NCI-H1092 treated with DMSO at 0.1 percent for 48 hours (cell line): ENCODE measurements at regions not wholly inside any gene's neighbourhood (a gene's known extent, or its start where the extent isn't known, plus 50 kb on each side); places are given as distances from the start of the nearest gene placed in this dataset.

Experiments used
- DNase-seq: peaks from one replicate; lab custom pipeline; 2025; lab: John Stamatoyannopoulos, UW

DNA sequence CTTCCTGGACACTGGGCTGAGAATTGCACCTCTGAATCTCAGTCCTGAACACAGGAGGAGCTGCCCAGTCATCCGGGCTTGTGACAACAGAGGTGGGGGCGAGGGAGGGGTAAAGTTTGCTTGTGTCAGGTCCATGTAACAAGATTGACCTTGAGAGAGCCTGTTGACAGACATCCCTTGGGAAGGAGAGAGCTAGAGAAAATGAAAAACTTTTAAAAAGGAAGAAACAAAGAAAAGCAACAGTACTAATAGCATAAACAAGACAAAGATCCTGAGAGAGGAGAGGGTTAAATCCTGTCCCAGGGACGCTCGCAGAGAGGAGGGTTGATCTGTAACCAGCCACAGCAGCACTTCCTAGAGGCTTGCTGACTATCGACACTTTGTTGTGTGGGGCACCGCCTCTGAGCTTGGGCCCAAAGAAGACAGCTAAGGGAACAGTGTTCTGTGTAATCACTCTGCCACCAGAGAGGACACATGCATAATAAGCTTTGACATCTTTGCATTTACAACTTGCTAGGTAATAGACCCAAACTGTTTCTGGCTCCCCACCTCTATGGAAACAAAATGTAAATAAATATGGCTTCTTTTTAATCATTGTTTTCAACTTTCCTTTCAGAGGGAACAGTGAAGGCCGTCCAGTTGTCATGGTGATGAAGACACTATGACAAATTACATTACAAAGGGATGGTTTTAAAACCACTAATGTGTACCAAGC, 363.7 kb downstream of the CSNK1G3 start:
- no peak for DNase-seq

DNA sequence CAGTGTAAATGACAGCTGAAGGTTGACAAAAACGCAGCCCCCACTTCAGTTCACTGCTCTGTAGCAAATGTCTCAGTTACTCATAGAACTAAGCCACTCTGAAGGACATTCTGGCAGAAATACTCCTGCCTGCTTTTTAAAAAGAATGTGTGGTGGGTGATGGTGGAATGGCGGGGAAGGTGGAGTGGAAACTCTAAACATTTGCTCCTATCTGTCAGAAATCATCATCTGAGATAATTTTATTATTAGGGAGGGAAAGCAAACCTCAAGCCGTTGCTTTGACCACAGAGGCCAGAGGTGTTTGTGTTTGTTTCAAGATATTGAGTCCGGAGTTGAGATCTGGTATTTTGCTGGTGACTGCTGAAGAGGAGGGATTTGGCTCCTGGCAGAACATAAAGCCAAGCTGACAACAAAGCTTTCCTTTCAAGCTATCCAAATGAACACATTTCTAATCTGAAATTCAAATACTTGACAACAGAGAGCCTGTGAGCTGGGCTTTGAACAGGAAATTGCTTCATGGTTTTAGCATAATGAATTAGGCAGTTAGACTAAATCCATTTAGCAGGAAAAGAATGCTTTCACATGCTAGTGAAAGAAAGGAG, 362.7 kb downstream of the CSNK1G3 start:
- peak; percentile 37 for DNase-seq

DNA sequence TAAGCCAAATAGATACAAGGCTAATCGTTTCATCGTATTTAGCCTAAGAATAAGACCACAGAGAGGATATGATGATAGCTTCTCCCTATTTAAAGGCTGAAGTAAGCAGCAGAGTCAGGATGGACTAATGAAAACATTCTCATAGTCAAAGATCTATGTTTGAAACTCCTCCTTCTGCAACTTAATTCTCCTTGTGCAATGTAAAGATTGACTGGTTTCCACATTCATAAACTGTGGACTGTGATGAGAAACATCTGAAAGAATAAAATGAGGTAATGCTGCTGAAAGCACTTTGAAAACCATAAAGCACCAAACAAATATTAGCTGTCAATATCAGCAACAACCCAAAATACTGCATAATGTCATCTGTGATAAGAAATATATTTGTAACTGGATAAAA, 361.9 kb downstream of the CSNK1G3 start:
- no peak for DNase-seq

DNA sequence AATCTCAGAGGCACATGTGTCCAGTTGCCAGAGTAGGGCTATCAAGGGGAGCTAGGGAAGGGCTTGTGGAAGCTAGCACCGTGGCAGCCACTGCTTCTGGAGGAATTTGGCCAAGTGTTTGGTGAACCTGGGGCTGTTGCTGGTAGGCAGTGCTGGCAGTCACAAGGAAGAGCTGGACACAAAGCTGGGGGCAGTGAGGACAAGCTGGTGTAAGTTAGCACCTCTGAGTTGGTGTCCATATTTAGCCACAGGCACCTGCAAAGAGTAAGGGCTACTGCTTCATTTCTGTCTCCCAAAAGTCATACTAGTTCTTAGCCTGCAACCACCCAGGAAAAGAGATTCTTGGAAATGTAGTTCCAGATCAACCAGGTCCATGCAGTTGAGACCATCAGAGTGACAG, 359.4 kb downstream of the CSNK1G3 start:
- no peak for DNase-seq

DNA sequence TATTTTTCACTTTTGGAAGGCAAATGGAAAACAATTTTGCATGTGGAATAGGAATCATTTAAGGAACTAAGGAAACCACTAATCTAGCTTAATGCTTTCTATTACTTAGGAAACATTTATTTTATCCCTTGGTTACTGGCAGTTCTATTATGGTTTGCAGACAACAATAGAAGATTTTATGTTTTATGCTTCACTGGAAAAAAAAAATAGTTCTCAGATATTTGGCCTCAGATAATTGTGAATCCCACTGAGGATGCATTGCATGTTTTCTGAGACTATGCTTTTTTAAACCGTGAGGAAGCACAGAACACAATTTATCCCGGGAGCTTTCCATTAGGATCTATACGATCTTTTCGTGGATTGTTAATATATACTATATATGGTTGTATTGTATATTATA, 356.9 kb downstream of the CSNK1G3 start:
- no peak for DNase-seq

DNA sequence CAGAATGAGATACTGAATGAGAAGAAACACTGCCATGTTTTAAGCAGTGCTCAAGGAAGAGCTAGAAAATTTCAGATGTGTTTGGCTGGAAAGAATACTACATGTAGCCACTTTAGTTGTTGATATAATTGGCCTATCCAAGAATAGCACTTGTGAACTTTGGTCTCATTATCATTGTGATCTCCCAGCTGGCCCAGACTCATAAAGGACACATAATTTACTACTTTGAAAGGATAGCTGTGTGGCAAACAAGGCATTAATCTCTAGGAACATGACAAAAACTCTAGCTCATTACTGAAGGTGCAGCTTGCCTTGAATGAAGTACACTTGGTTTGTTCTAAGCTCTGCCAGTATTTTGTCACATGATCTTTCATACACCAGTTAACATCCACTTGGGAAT, 356.3 kb downstream of the CSNK1G3 start:
- peak; percentile 9 for DNase-seq

DNA sequence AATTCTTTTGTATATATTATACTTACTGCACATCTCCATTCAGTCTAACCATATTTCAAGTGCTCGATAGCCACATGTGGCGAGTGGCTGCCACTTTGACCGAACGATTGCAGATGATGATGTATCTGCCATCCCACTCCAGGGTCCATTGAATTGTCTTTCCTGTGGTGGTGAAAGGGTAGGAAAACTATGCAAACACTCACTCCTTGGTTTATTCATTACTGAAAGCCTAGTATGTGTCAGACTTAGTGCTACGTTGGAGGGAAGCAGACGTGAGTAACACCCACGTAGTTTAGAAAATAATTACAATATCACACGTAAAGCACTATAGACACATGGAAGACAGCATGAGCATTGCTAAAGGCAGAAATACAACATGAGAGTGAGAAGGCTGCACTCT, 353.7 kb downstream of the CSNK1G3 start:
- DNase-seq: no peak

DNA sequence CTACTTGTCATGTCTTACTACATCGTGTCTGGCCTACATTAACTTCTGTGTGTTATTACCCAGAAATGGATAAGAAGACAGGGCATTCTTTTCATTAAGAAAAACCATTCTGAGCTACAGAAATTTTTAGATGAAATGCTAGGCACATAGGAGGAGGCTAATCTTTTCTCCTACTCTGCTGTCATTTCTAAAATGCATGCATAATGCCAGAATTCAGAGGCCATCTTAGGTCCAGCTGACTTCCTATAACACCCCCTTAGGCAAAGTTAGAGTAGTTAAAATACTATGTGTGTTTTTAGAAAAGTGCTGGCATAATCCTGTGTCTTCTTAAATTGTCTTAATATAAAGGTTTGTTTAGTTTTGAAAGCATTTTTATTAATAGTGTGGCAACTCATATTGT, 352.6 kb downstream of the CSNK1G3 start:
- no peak for DNase-seq

DNA sequence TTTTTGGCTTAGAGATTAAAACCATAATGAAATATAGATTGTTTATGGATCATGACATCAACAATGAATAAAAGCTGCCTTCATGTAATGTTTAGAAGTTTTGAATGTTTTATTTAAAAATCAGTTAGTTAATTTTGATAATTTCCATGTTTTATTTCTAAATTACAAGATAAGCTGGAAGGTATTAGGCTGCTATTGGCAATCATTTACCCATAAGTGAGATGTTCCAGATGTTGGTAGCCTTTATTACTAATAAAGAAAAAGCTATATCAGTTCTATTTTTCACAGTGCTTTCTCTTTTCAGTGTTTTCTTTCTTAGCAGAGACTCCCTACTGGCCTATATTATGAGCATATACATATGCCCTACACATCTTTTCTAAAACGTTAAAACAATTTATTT, 347.0 kb downstream of the CSNK1G3 start:
- no peak for DNase-seq

DNA sequence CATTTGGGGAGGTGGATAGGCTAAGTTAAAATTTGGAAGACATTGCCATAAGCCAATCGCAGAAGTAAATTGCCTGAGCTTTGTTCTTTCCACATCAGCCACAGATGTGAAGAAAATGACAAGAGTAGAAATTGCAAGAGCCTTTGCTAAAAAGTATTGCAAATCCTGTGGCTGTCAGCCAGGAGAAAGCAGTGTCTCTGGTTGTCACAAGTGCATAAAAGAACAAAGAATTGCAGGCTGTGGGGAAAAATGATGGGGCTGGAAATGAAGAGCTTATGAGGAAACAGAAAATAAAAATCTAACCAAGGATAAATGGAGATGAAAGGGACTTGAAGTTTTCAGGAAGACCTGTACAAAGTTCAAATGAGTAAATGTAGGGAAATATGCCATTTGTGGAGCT, 344.8 kb downstream of the CSNK1G3 start:
- DNase-seq: no peak

DNA sequence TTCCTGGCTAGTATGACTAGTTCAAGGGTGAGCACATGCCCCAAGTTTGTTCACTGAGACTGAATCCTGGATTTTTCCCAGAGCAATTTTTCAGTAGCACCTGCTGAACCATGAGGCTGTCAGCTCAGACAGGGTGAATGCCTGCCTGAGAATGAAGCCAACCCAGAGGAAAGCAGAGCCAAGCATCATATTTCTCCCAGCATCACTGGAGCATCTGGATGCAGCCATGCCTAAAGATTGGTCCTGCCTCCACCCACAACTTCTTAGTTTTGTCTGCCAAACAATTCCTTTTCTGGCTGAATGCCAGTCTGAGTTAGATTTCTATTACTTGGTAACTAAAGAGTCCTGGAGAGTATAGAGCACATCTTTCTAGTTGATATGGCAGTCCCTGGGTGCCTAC, 343.6 kb downstream of the CSNK1G3 start:
- no peak for DNase-seq

DNA sequence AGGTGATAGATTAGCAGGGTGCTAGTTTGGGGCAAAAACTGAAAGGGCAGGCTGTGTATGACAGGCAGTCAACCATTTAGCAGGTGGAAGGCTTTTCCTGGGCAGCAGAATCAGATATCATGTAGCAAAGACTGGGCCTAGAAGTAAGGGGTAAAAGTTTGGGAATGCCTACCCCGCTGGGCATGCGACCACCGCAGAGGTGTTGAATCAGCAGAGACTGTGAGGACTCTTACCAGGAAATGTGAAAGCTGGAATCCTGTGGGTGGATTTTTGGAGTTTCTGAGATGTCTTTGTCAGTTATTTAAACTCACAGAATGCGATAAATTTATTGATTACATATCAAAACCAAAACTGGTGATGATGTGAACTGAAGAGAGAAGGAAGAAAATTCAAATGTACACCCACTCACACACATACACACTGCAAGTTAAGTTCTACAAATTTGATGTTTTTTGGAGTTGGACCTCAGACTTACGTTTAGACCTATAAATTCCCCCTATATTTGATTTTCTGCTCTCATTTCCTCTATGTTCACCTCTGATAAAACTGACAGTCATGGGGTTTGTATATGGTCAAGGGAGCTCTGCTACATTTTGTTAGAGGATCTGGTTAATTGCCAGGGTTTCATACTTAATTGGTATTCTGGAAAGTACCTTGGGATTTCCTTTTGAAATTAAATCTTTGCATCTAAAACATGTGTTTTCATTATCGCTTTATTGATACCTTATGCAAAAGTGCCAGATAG, 333.6 kb downstream of the CSNK1G3 start:
- no peak for DNase-seq

DNA sequence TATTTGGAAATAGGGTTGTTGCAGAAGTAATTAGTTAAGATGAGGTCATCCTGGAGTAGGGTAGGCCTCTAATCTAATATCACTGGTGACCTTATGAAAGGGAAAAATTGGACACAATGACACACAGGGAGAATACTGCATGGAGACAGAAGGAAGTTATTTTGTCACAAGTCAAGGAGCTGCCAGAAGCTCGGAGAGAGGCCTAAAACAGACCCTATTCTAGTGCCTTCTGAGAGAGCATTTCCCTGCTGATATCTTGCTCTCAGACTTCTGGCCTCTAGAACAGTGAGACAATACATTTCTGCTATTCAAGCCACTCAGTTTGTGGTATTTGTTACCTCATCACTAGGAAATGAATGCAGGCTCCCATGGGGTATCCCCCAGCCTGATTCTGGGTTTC, 332.9 kb downstream of the CSNK1G3 start:
- no peak for DNase-seq

DNA sequence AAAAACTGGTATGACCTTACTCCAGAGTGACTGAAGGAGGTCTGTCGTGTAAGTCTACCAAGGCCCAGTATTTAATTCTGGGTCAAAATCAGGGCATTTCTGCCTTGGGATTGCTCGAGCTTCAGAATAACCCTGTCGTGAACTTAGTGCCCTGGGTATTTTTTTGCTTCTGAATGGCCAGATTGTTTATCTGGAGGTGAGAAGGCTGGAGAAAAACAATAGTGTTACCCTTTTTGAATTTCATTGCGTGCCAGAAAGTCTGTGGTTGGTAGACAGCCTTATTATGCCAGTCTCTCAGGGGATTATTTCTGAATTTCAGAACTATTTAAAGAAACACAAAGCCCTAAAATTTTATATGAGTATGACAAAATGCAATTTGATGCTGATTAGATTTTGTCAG, 323.4 kb downstream of the CSNK1G3 start:
- no peak for DNase-seq

DNA sequence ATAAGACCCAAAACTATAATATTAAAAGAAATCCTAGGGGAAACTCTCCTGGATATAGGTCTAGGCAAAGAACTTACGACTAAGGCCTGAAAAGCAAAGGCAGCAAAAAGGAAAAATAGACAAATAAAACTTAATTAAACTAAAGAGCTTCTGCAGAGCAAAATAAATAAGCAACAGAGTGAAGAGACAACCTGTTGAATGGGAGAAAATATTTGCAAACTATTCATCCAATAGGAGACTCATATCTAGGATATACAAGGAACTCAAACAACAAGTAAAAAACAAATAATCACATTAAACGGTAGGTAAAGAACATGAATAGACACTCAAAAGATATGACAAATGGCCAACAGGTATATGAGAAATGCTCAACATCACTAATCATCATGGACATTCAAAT, 318.6 kb downstream of the CSNK1G3 start:
- no peak for DNase-seq

DNA sequence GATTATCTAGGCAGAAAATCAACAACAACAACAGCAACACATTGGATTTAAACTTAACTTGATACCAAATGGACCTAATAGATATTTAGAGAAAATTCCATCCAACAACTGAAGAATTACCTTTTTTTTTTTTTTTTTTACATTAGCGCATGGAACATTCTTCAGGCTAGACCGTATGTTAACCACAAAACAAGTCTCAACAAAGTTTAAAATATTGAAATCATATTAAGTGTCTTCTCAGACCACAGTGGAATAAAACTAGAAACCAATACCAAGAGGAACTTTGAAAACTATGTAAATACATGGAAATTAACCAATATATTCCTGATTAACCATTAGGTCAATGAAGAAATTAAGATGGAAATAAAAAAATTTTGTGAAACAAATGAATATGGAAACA, 315.8 kb downstream of the CSNK1G3 start:
- no peak for DNase-seq

DNA sequence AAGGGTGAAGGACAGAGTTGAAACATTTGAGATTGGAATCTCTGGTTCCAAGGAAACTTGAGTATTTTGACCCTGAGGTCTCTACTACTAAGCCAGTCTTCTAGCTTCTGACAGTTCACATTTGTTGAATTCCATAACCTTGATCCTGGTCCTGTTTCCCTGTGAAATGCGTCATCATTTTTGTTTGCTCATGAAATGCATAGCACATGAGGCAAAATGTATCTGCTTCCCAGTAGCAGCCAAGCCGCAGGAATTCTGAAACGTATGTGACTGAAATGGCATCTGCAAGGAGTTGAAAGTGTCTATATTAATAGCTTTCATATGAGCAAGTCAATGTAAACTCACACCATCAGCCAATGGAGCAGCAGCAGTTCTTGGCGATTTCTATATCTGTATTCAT, 307.9 kb downstream of the CSNK1G3 start:
- no peak for DNase-seq

DNA sequence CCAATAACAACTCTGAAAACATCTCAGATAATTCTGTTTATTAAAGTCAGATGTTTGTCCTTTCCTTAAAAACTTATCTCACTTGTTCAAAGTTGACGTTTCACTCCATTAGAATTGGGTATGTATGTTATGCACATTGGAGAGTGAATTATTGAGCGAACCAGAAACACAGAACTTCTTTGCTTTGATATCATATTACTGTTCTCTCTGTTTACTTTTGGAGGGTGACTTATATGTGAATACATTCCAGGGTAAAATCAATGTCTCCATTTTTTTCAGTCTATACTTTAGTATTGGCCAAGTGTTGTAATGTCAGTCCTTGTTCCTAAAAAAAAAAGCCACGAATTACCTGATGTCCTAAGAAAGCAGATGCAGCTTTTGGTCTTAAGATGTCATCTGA, 307.4 kb downstream of the CSNK1G3 start:
- no peak for DNase-seq

DNA sequence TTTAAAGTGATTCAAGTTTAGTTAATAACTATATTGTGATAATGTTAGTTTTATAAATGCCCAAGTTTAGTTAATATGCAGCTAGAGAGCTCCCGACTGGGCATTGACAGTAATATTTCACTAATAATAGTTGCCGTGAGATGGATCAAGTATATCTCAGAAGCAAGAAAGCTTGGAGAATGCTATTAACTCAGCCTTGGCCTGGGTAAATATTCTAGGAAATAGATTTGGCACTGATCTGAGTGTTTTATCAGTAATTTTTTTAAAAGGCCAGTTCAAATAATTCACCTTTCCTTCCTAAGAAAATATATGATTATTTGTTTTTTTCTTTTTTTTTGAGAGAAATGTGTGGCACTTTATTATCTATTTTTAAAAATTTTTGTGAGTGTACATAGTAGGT, 305.3 kb downstream of the CSNK1G3 start:
- DNase-seq: no peak

DNA sequence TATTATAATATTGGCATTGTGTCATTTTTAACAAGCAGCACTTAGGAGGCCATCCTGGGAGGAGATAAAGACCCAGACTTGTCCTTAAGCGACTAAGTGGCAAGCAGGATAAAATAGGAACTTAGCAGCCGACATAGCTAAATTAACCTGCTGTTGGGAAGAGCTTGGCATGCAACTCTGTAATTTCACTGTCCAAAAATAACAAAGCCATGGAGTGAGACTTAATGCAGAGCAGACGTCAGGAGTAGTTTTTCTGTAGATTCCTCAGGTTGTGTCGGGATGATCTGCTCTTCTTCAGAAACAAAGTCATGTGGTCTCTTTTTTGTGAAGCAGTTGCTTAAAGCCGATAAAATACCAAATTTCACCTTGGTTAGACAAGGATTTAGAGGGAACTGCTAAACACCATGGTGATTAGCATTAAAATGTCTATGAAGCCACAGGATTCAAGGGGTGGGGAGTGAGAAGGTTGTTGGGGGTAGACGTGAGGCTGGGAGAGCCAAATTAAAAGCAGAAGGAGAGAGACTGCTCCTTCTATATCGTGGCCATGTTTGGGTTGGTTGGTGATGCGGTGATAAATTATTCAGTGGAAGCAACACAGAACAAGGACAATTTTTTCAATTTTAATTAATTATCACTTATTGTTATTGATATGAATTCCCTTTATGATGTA, 303.0 kb downstream of the CSNK1G3 start:
- no peak for DNase-seq

DNA sequence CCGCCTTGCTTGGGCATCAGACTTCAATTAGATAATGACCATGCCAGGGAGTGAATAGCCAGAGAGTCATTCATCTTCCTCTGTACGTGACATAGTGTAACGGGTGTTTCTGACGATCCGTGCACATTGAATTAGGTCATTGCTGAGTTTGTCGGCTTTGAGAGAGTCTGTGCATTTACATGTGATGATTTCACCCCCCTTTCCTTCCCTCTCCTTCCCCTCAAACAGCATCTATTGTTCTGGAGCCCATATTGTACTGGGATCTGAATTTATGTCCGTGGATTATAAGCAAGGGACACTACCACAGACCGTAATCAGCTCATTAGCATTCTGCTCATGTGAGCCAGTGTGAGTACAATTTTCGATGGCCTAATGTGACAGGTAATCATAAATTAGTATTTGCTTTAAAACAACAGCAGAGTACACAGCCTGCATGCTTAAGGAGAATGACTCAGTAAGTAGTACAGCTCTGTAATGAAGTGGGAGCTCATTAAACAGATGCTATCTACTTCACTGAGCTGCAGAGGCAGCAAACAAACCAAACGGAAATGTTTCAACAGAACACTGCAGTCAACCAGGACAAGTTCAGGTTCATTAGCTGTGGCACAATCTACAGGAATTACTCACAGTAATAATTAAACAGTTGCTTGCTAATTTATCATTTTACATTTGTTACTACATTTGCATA, 302.1 kb downstream of the CSNK1G3 start:
- peak; percentile 84 for DNase-seq

DNA sequence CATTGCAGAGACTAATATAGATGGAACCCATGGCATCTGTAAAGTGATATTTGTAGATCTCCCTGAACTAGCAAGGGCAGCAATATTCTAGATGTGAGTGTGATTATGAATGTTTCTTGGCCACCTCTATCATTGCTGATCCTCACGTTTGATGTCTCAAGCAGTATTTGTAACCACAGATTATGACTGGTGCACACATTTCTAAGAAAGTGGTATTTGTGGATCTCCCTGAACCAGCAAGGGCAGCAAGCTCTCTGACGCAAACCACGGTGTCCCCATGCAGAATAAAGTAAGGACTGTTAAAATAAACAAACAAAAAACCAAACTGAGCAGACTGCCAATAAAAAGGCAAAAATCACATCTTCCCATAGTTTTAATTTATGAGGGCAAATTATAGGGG, 301.3 kb downstream of the CSNK1G3 start:
- DNase-seq: no peak
